ENCODE measurements at regions not wholly inside any gene's neighbourhood (a gene's known extent, or its start where the extent isn't known, plus 50 kb on each side); places are given as distances from the start of the nearest gene placed in this dataset.

DNA sequence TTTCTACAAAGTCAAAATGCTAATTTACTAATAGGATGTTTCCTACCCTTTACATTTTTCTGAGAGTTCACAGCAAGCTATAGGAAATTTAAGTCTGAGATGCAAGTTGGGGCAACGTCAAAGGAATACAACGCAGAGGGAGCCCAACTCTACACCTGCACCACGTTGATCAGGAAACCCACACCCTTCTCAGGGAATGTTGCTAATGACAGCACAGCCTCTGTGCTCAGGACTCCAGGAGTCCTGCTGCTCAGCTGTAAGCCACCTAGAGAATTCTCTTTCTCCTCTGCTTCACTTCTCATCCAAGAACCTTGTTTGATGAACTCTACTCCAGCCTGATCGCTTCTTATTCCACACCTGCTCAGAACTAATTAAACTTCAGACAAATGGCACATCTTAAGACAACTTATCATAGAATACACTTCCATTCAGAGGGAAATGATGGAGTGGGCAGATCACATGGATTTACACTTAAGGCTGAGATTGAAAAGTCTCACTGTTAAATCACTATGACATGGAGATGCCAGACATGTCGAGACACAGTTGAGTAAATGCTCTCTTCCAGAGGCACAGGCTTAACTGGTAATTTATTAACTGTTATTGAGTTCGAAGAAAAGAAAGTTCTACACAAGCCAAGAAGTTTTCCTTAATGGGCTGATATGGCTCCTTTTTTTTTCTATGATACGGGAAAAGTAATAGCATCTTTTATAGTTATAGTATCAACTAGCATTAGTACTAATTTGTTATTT, 811.6 kb upstream of the ARGLU1 start:
- no peak for TF ChIP-seq EZH2 (IDR thresholded peaks at IDR 0.05)
- TF ChIP-seq POLR2AphosphoS5 (IDR thresholded peaks at IDR 0.05; ENCODE audit: borderline replicate concordance, low read depth, low read length): no peak

All from SK-N-MC (cell line).